Keratinocyte (primary cell): ENCODE measurements at regions not wholly inside any gene's neighbourhood (a gene's known extent, or its start where the extent isn't known, plus 50 kb on each side); places are given as distances from the start of the nearest gene placed in this dataset.

Source experiments
- DNase-seq: peaks from one replicate; pipeline ENCODE4 v3.0.0-alpha.2; 2011; ENCODE audit warnings: low read depth, missing footprints, low spot score
- FAIRE-seq: peaks from 2 replicates; lab custom pipeline; 2011; peaks lifted over from hg19 to GRCh38; lab: Jason Lieb, UNC
- H2AFZ ChIP-seq: 2 replicates; pipeline ENCODE4 v1.6.0; 2012; ENCODE audit warnings: low read length, control low read depth, inconsistent platforms; ENCODE audit not compliant: control insufficient read depth
- H3K27ac ChIP-seq: 2 replicates; pipeline ENCODE4 v1.5.1; 2011; ENCODE audit warnings: low read length; ENCODE audit not compliant: control insufficient read depth, insufficient read depth
- H3K27me3 ChIP-seq: 3 replicates; pipeline ENCODE4 v1.6.0; 2011; ENCODE audit warnings: low read length; ENCODE audit not compliant: control insufficient read depth, insufficient read depth; ENCODE audit errors: extremely low read depth
- H3K36me3 ChIP-seq, 2 experiments: 2 replicates in 1 of 2; 3 replicates in 1 of 2; pipeline ENCODE4 v1.5.1; 2011; ENCODE audit warnings: low read length in 2 of 2, mild to moderate bottlenecking in 1 of 2; ENCODE audit not compliant: control insufficient read depth in 2 of 2, insufficient read depth in 2 of 2; ENCODE audit errors: extremely low read depth in 1 of 2
- H3K4me1 ChIP-seq: 3 replicates; pipeline ENCODE4 v1.5.1; 2011; ENCODE audit warnings: low read length; ENCODE audit not compliant: control insufficient read depth, insufficient read depth; ENCODE audit errors: extremely low read depth
- H3K4me2 ChIP-seq: 3 replicates; pipeline ENCODE4 v1.6.0; 2011; ENCODE audit warnings: low read depth, low read length; ENCODE audit not compliant: control insufficient read depth, insufficient read depth; ENCODE audit errors: extremely low read depth
- H3K4me3 ChIP-seq, 3 experiments: fragments of 200-600 bp in 1 of 3; sonication (generic) in 1 of 3; 2 replicates in 2 of 3; 3 replicates in 1 of 3; pipeline ENCODE4 v1.5.1; 2011 to 2016; ENCODE audit warnings: low read length in 3 of 3, mild to moderate bottlenecking in 3 of 3, control low read depth in 2 of 3, inconsistent platforms in 1 of 3, low read depth in 1 of 3, mixed read lengths in 1 of 3, mixed run types in 1 of 3, moderate library complexity in 1 of 3; ENCODE audit not compliant: control insufficient read depth in 2 of 3, insufficient read depth in 2 of 3; ENCODE audit errors: extremely low read depth in 1 of 3
- H3K79me2 ChIP-seq: 2 replicates; pipeline ENCODE4 v1.6.0; 2012; ENCODE audit warnings: low read length; ENCODE audit not compliant: control insufficient read depth, insufficient read depth
- H3K9ac ChIP-seq: 3 replicates; pipeline ENCODE4 v1.6.0; 2011; ENCODE audit warnings: low read length; ENCODE audit not compliant: control insufficient read depth, insufficient read depth; ENCODE audit errors: extremely low read depth
- H3K9me1 ChIP-seq: 3 replicates; pipeline ENCODE4 v1.6.0; 2011; ENCODE audit warnings: low read length; ENCODE audit not compliant: control insufficient read depth, insufficient read depth; ENCODE audit errors: extremely low read depth
- H3K9me3 ChIP-seq: 2 replicates; pipeline ENCODE4 v1.5.1; 2012; ENCODE audit warnings: low read depth, low read length; ENCODE audit not compliant: control insufficient read depth
- H4K20me1 ChIP-seq: 3 replicates; pipeline ENCODE4 v1.6.0; 2011; ENCODE audit warnings: low read length; ENCODE audit not compliant: control insufficient read depth, insufficient read depth; ENCODE audit errors: extremely low read depth
- EZH2 ChIP-seq: IDR thresholded peaks from one replicate; pipeline ENCODE4 v1.6.1; 2012; ENCODE audit warnings: inconsistent platforms, mild to moderate bottlenecking, low read length, moderate library complexity
- dilution Hi-C: fragments of 300-500 bp; cut with MboI; formaldehyde crosslinking; loops from one replicate; pipeline ENCODE4 v1.7.0; 2020; ENCODE audit warnings: low sequenced_read_pairs; ENCODE audit not compliant: extremely low pct_ligation_motif_present
- TF ChIP-seq, protein P1 (sequence below), 3 experiments: IDR thresholded peaks in 1 of 3; conservative IDR thresholded peaks in 1 of 3; optimal IDR thresholded peaks in 1 of 3; 2 replicates in 2 of 3; 3 replicates in 1 of 3; pipeline versions ENCODE3 to v1.5.1; 2011; ENCODE audit warnings: low read length in 3 of 3, mild to moderate bottlenecking in 3 of 3, moderate library complexity in 2 of 3, control low read depth in 1 of 3, inconsistent platforms in 1 of 3; ENCODE audit not compliant: insufficient read depth in 2 of 3; ENCODE audit errors: extremely low read depth in 1 of 3

DNA sequence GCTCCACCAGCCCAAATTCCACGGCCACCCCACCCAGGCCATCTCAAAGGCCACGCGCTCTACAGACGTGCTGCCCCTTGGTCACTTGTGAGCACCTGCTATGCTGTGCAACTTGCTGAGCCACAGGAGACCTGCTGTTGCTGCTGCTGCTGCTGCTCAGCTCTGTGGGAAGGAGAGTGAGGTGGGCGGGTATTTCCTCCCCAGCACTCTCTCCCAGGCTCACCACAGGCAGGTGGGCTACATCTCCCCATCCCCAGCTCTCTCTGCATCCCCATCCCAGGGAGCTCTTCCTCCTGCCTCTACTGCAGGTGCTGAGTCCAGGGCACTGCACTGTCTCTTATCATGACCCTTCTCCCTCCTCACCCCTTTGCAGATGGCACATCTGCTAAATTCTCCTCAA is 306.9 kb downstream of the BCL11B start:
- no peaks in the 10 kb centered on the region for H3K9me3 ChIP-seq
- H4K20me1 ChIP-seq: no peaks in the 10 kb centered on the region
- H3K9ac ChIP-seq: no peak overlapping the region
- H3K4me3 ChIP-seq: no peak overlapping the region
- H3K9me1 ChIP-seq: no peaks in the 10 kb centered on the region
- H3K4me1 ChIP-seq: peaks cover 15% of the 10 kb centered on the region
- no peak for DNase-seq
- no peaks in the 10 kb centered on the region for H3K27me3 ChIP-seq
- no peak overlapping the region for H3K4me2 ChIP-seq
- dilution Hi-C loops: no loop called here
- H2AFZ ChIP-seq: no peak overlapping the region
- no peak overlapping the region for H3K27ac ChIP-seq
- no peak for FAIRE-seq
- no peak for TF ChIP-seq EZH2
- TF ChIP-seq, protein P1, sequence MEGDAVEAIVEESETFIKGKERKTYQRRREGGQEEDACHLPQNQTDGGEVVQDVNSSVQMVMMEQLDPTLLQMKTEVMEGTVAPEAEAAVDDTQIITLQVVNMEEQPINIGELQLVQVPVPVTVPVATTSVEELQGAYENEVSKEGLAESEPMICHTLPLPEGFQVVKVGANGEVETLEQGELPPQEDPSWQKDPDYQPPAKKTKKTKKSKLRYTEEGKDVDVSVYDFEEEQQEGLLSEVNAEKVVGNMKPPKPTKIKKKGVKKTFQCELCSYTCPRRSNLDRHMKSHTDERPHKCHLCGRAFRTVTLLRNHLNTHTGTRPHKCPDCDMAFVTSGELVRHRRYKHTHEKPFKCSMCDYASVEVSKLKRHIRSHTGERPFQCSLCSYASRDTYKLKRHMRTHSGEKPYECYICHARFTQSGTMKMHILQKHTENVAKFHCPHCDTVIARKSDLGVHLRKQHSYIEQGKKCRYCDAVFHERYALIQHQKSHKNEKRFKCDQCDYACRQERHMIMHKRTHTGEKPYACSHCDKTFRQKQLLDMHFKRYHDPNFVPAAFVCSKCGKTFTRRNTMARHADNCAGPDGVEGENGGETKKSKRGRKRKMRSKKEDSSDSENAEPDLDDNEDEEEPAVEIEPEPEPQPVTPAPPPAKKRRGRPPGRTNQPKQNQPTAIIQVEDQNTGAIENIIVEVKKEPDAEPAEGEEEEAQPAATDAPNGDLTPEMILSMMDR (optimal IDR thresholded peaks at IDR 0.05 in 1 of 3, IDR thresholded peaks at IDR 0.05 in 1 of 3, conservative IDR thresholded peaks at IDR 0.05 in 1 of 3; ENCODE audit: extremely low read depth in 1 of 3, insufficient read depth in 2 of 3, low read length in 3 of 3): no peak
- no peaks in the 10 kb centered on the region for H3K36me3 ChIP-seq
- no peaks in the 10 kb centered on the region for H3K79me2 ChIP-seq

DNA sequence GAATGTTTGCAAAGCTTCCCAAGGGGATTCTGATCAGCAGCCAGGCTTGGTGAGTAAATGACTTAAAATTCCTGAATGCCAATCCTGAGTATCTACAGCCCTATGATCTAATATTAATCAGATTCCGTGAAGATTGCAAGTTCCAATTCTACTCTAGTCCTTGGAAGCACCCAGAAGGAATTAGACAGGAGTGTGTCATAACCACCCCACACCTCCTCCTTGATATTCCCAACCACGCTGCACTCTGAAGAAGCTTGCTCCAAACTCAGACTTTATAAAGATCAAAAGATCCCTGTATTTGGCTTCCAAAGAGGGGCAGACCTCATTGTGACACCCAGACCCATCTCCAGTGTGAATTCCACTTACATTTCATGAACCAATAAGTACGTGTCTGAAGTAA is 306.0 kb downstream of the BCL11B start:
- H3K9me1 ChIP-seq: no peaks in the 10 kb centered on the region
- no peaks in the 10 kb centered on the region for H3K36me3 ChIP-seq
- no peaks in the 10 kb centered on the region for H3K9me3 ChIP-seq
- no peak overlapping the region for H3K4me3 ChIP-seq
- no peaks in the 10 kb centered on the region for H4K20me1 ChIP-seq
- H3K27me3 ChIP-seq: no peaks in the 10 kb centered on the region
- no peaks in the 10 kb centered on the region for H3K79me2 ChIP-seq
- H3K27ac ChIP-seq: no peak overlapping the region
- H3K4me2 ChIP-seq: peak overlapping the region; percentile 43
- no peak overlapping the region for H2AFZ ChIP-seq
- FAIRE-seq (peak; percentile 39), DNase-seq (no peak)
- TF ChIP-seq, protein P1 (optimal IDR thresholded peaks at IDR 0.05 in 1 of 3, IDR thresholded peaks at IDR 0.05 in 1 of 3, conservative IDR thresholded peaks at IDR 0.05 in 1 of 3; ENCODE audit: extremely low read depth in 1 of 3, insufficient read depth in 2 of 3, low read length in 3 of 3): no peak
- no peak for TF ChIP-seq EZH2
- no peak overlapping the region for H3K9ac ChIP-seq
- H3K4me1 ChIP-seq: peaks cover 15% of the 10 kb centered on the region
- dilution Hi-C loops: no loop called here
